ENCODE measurements at regions not wholly inside any gene's neighbourhood (a gene's known extent, or its start where the extent isn't known, plus 50 kb on each side); places are given as distances from the start of the nearest gene placed in this dataset.

DNA sequence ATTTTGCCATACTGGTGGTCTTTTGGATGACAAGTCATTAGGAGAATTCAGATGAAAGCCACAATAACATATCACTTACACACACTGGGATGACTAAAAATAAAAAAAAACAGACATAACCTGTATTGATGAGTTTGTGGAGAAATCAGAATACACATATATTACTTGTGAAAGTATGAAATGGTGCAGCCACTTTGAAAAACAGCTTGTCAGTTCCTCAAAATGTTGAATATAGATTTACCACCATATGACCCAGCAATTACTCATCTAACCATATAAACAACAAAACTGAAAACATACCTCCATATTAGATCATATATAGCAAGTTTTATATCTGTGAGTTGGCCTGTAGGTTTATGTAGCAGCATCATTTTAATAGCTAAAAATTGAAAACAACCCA is 608.7 kb downstream of the TLL1 start:
- TF ChIP-seq POLR2A (IDR thresholded peaks at IDR 0.05; ENCODE audit: low read depth), result no peak
- TF ChIP-seq POLR2AphosphoS5 (IDR thresholded peaks at IDR 0.05), result no peak
- TF ChIP-seq, protein P1, sequence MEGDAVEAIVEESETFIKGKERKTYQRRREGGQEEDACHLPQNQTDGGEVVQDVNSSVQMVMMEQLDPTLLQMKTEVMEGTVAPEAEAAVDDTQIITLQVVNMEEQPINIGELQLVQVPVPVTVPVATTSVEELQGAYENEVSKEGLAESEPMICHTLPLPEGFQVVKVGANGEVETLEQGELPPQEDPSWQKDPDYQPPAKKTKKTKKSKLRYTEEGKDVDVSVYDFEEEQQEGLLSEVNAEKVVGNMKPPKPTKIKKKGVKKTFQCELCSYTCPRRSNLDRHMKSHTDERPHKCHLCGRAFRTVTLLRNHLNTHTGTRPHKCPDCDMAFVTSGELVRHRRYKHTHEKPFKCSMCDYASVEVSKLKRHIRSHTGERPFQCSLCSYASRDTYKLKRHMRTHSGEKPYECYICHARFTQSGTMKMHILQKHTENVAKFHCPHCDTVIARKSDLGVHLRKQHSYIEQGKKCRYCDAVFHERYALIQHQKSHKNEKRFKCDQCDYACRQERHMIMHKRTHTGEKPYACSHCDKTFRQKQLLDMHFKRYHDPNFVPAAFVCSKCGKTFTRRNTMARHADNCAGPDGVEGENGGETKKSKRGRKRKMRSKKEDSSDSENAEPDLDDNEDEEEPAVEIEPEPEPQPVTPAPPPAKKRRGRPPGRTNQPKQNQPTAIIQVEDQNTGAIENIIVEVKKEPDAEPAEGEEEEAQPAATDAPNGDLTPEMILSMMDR (IDR thresholded peaks at IDR 0.05), result no peak

Measured in esophagus muscularis mucosa (tissue), 3 donors.